ENCODE measurements at regions not wholly inside any gene's neighbourhood (a gene's known extent, or its start where the extent isn't known, plus 50 kb on each side); places are given as distances from the start of the nearest gene placed in this dataset.

DNA sequence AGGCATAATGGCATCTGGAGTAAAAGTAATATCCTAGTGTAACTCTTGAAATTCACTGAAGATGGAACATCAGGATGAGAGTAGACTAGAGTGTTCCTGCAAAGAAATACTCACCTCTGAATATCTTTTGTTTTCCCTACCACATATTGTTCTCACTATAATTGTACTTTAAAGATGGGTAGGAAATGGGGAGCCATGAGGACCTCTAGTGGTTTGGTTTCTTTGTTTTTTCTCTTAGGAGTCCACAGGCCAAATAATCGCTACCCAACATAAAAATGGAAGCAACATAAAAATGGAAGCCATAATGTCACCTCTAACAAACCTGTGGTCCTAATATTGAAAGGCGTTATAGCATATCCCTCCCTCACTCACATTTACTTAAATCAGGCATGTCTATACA, 2375.8 kb downstream of the MAT2B start:
- no peak for FAIRE-seq

GRCh38 chr5:165882099-165882498, 2376.7 kb downstream of the MAT2B start:
- Histone ChIP-seq H3K9me3 (ENCODE audit: low read length) (peaks cover 80% of the 10 kb centered on the region), H3K79me2 (ENCODE audit: insufficient read depth, low read length) (no peaks in the 10 kb centered on the region), H3K27me3 (ENCODE audit: control insufficient read depth in 1 of 2, insufficient read depth in 2 of 2, low read length in 2 of 2) (no peaks in the 10 kb centered on the region), H2AFZ (ENCODE audit: low read length) (no peak overlapping the region), H3K9ac (ENCODE audit: insufficient read depth, low read depth, low read length) (no peak overlapping the region), H3K4me1 (ENCODE audit: insufficient read depth, low read length) (no peaks in the 10 kb centered on the region), H3K36me3 (replicated peaks in 1 of 2; ENCODE audit: control insufficient read depth in 1 of 2, insufficient read depth in 2 of 2, low read length in 2 of 2) (no peaks in the 10 kb centered on the region), H3K4me3 (replicated peaks in 1 of 3; ENCODE audit: insufficient read depth in 1 of 3, low read depth in 2 of 3, low read length in 3 of 3) (no peak overlapping the region), H4K20me1 (ENCODE audit: insufficient read depth, low read length) (no peaks in the 10 kb centered on the region), H3K27ac (ENCODE audit: extremely low read length, insufficient read depth, low read length) (no peak overlapping the region), H3K4me2 (ENCODE audit: low read depth, low read length) (no peak overlapping the region)
- no TSS peak for BruUV-seq (replicated peaks)
- FAIRE-seq = no peak
- ATAC-seq = no peak
- in situ Hi-C loops (cut with HindIII; ENCODE audit: extremely low pct_ligation_motif_present, low pct_unique_long_range_greater_than_20kb) (no loop called here), intact Hi-C loops (cut with micrococcal nuclease; ENCODE audit: unreplicated experiment) (no loop called here)
- ChIA-PET POLR2A (no interaction called here), CTCF (ENCODE audit: low intra/inter-chr PET ratio, low total read pairs) (no interaction called here)
- no peak for DNase-seq (ENCODE audit: low spot score)
- TF ChIP-seq CBFB (CRISPR knock-in tag; IDR thresholded peaks at IDR 0.05) = no peak
- no peak for TF ChIP-seq HOXA3 (CRISPR knock-in tag; IDR thresholded peaks at IDR 0.05)
- 3% methylated on average over 3 of the region's 3 CpGs for WGBS (ENCODE audit: low lambda C conversion rate)

More for the DNA sequence above, 2375.8 kb downstream of the MAT2B start:
- no TSS peak for BruUV-seq (replicated peaks)
- no peaks in the 10 kb centered on the region for H3K27me3 ChIP-seq (ENCODE audit: control insufficient read depth in 1 of 2, insufficient read depth in 2 of 2, low read length in 2 of 2)
- H3K27ac ChIP-seq (ENCODE audit: extremely low read length, insufficient read depth, low read length) = no peak overlapping the region
- H3K4me1 ChIP-seq (ENCODE audit: insufficient read depth, low read length) = no peaks in the 10 kb centered on the region
- no peaks in the 10 kb centered on the region for H4K20me1 ChIP-seq (ENCODE audit: insufficient read depth, low read length)
- no peaks in the 10 kb centered on the region for H3K79me2 ChIP-seq (ENCODE audit: insufficient read depth, low read length)
- TF ChIP-seq CEBPG (CRISPR knock-in tag; IDR thresholded peaks at IDR 0.05) (no peak), ZNF225 (CRISPR knock-in tag; IDR thresholded peaks at IDR 0.05) (no peak), NFRKB (IDR thresholded peaks at IDR 0.05) (no peak), ZSCAN9 (CRISPR knock-in tag; IDR thresholded peaks at IDR 0.05; ENCODE audit: borderline replicate concordance) (no peak), ZMYM2 (CRISPR knock-in tag; IDR thresholded peaks at IDR 0.05) (no peak), ZKSCAN1 (IDR thresholded peaks at IDR 0.05; ENCODE audit: low read length) (no peak), PHF20 (CRISPR knock-in tag; IDR thresholded peaks at IDR 0.05) (no peak)
- DNase-seq (ENCODE audit: low spot score) = no peak
- ChIA-PET POLR2A (no interaction called here), CTCF (ENCODE audit: low intra/inter-chr PET ratio, low total read pairs) (no interaction called here)
- no peak overlapping the region for H3K9ac ChIP-seq (ENCODE audit: insufficient read depth, low read depth, low read length)
- peaks cover 81% of the 10 kb centered on the region for H3K9me3 ChIP-seq (ENCODE audit: low read length)
- intact Hi-C loops (cut with micrococcal nuclease; ENCODE audit: unreplicated experiment) = no loop called here
- no peak overlapping the region for H2AFZ ChIP-seq (ENCODE audit: low read length)
- in situ Hi-C loops (cut with HindIII; ENCODE audit: extremely low pct_ligation_motif_present, low pct_unique_long_range_greater_than_20kb) = no loop called here
- no peak overlapping the region for H3K4me3 ChIP-seq (replicated peaks in 1 of 3; ENCODE audit: insufficient read depth in 1 of 3, low read depth in 2 of 3, low read length in 3 of 3)
- 4% methylated on average over 2 of the region's 2 CpGs for WGBS (ENCODE audit: low lambda C conversion rate)
- H3K4me2 ChIP-seq (ENCODE audit: low read depth, low read length) = no peak overlapping the region
- no peaks in the 10 kb centered on the region for H3K36me3 ChIP-seq (replicated peaks in 1 of 2; ENCODE audit: control insufficient read depth in 1 of 2, insufficient read depth in 2 of 2, low read length in 2 of 2)
- ATAC-seq = no peak
